K562 (cell line): ENCODE measurements at regions not wholly inside any gene's neighbourhood (a gene's known extent, or its start where the extent isn't known, plus 50 kb on each side); places are given as distances from the start of the nearest gene placed in this dataset.

Experiments
- ATAC-seq: fragments of 200-7000 bp; cut with Tn5 transposase; 3 replicates; pipeline ENCODE4 v1.9.1; 2020; ENCODE audit warnings: moderate library complexity
- BruUV-seq: library from RNA; stranded (reverse); fragments of 400-500 nt; replicated peaks from 2 replicates; lab custom pipeline; 2021; lab: Mats Ljungman, UMichigan
- CTCF ChIA-PET: fragments of 300-600 bp; formaldehyde crosslinking; extraction: SDS; loops from one replicate; lab custom pipeline; 2021; ENCODE audit warnings: low intra/inter-chr PET ratio; lab: Yijun Ruan, JAX
- POLR2A ChIA-PET: fragments of 300-600, 350-650 bp; sonication (Branson Sonifier 250); formaldehyde crosslinking; extraction: SDS; loops from one replicate; lab custom pipeline; 2021; ENCODE audit warnings: antibody characterized with exemption, inconsistent platforms; lab: Yijun Ruan, JAX
- DNase-seq, 4 experiments: peaks; one replicate each; pipeline versions ENCODE4 v3.0.0 to v3.0.0-alpha.2; 2011 to 2018; ENCODE audit warnings: low spot score in 3 of 4, mixed read lengths in 3 of 4; ENCODE audit errors: extremely low read depth in 1 of 4
- FAIRE-seq: peaks from 2 replicates; lab custom pipeline; 2011; peaks lifted over from hg19 to GRCh38; lab: Jason Lieb, UNC
- H2AFZ ChIP-seq: 2 replicates; pipeline ENCODE4 v1.6.0; 2011; ENCODE audit warnings: low read depth, low read length, control low read depth, inconsistent platforms
- H3K27ac ChIP-seq: fragments of 200-600 bp; 3 replicates; pipeline ENCODE4 v1.8.0; 2011; ENCODE audit warnings: low read depth, mild to moderate bottlenecking, control low read depth, inconsistent platforms, low read length, moderate library complexity, mixed read lengths; ENCODE audit errors: extremely low read depth
- H3K27me3 ChIP-seq, 2 experiments: fragments of 300-600 bp in 1 of 2; 2 replicates in 1 of 2; 3 replicates in 1 of 2; pipeline versions ENCODE4 v1.6.0 to v1.8.0; 2011; ENCODE audit warnings: inconsistent platforms in 2 of 2, low read length in 2 of 2, mild to moderate bottlenecking in 1 of 2, mixed read lengths in 1 of 2, moderate library complexity in 1 of 2; ENCODE audit not compliant: control insufficient read depth in 2 of 2, insufficient read depth in 2 of 2
- H3K36me3 ChIP-seq: fragments of 300-600 bp; 3 replicates; pipeline ENCODE4 v1.8.0; 2011; ENCODE audit warnings: mild to moderate bottlenecking, low read length, inconsistent platforms; ENCODE audit not compliant: control insufficient read depth, insufficient read depth
- H3K4me1 ChIP-seq, 2 experiments: fragments of 200-600 bp in 1 of 2; replicated peaks in 1 of 2; 2 replicates in 1 of 2; 3 replicates in 1 of 2; pipeline versions ENCODE4 v1.5.1 to v1.8.0; 2011; ENCODE audit warnings: inconsistent platforms in 2 of 2, low read length in 2 of 2, mild to moderate bottlenecking in 1 of 2, mixed read lengths in 1 of 2, moderate library complexity in 1 of 2; ENCODE audit not compliant: control insufficient read depth in 2 of 2, insufficient read depth in 2 of 2
- H3K4me2 ChIP-seq: 2 replicates; pipeline ENCODE4 v1.6.1; 2011; ENCODE audit warnings: low read length, control low read depth, inconsistent platforms, mixed read lengths; ENCODE audit not compliant: insufficient read depth
- H3K4me3 ChIP-seq: fragments of 200-600 bp; sonication (generic), shearing (Covaris generic); 2 replicates; pipeline ENCODE4 v1.5.1; 2016; ENCODE audit warnings: control low read depth, inconsistent platforms
- H3K79me2 ChIP-seq: fragments of 200-600 bp; 3 replicates; pipeline ENCODE4 v1.8.0; 2011; ENCODE audit warnings: low read length, inconsistent platforms; ENCODE audit not compliant: control insufficient read depth, insufficient read depth
- H3K9ac ChIP-seq, 2 experiments: 2 replicates each; pipeline versions ENCODE4 v1.6.0 to v1.6.1; 2011; ENCODE audit warnings: low read depth in 2 of 2, low read length in 2 of 2, control low read depth in 1 of 2, inconsistent platforms in 1 of 2, mild to moderate bottlenecking in 1 of 2, mixed read lengths in 1 of 2; ENCODE audit not compliant: insufficient read depth in 1 of 2
- H3K9me1 ChIP-seq: one replicate; pipeline ENCODE4 v1.6.0; 2011; ENCODE audit warnings: inconsistent platforms, mild to moderate bottlenecking, low read length, moderate library complexity; ENCODE audit not compliant: control insufficient read depth, insufficient read depth
- H3K9me3 ChIP-seq: replicated peaks from 2 replicates; pipeline ENCODE4 v1.5.1; 2011; ENCODE audit warnings: low read depth, low read length, inconsistent platforms; ENCODE audit not compliant: control insufficient read depth, insufficient read depth
- H4K20me1 ChIP-seq: replicated peaks from 2 replicates; pipeline ENCODE4 v1.6.1; 2011; ENCODE audit warnings: low read length, inconsistent platforms, mixed read lengths; ENCODE audit not compliant: control insufficient read depth, insufficient read depth
- CHD2 ChIP-seq: IDR thresholded peaks from 2 replicates; pipeline ENCODE4 v1.6.1; 2011; ENCODE audit warnings: low read depth, low read length
- CREBBP ChIP-seq: IDR thresholded peaks from one replicate; pipeline ENCODE4 v1.6.1; 2012; ENCODE audit warnings: low read depth, mild to moderate bottlenecking, control low read depth, inconsistent platforms, low read length
- EWSR1 ChIP-seq: fragments of 450-650 bp; IDR thresholded peaks from 2 replicates; pipeline ENCODE4 v1.6.1; 2018; ENCODE audit warnings: borderline replicate concordance, mild to moderate bottlenecking, low read depth, moderate library complexity; ENCODE audit not compliant: partially characterized antibody
- MLLT1 ChIP-seq, 2 experiments: fragments of 450-650 bp; IDR thresholded peaks; 2 replicates each; pipeline ENCODE4 v1.6.1; 2016
- NCOA4 ChIP-seq: fragments of 450-650 bp; IDR thresholded peaks from 2 replicates; pipeline ENCODE4 v1.6.1; 2018; ENCODE audit warnings: mild to moderate bottlenecking; ENCODE audit not compliant: partially characterized antibody
- RUNX1 ChIP-seq: sonication (generic); IDR thresholded peaks from 2 replicates; pipeline ENCODE4 v1.6.1; 2016; ENCODE audit warnings: antibody characterized with exemption, low read depth
- SMAD4 ChIP-seq: fragments of 250-450 bp; sonication (Bioruptor Pico); conservative IDR thresholded peaks from 2 replicates; pipeline ENCODE4 v1.8.0; 2021; ENCODE audit warnings: inconsistent platforms, mild to moderate bottlenecking, moderate library complexity
- ZNF239 ChIP-seq: fragments of 250-450 bp; sonication (Bioruptor Pico); IDR thresholded peaks from 2 replicates; pipeline ENCODE4 v1.4.0; 2020; ENCODE audit warnings: mild to moderate bottlenecking
- WGBS: fragments of 100-300 bp; shearing (Covaris generic); methylation state at CpG from one replicate; pipeline ENCODE4 v1.1.6; 2016; ENCODE audit warnings: low coverage, mixed read lengths; ENCODE audit not compliant: insufficient coverage; ENCODE audit errors: missing lambda C conversion rate; 5-methylcytosine and 5-hydroxymethylcytosine counted together
- in situ Hi-C: fragments of 300-500 bp; cut with MboI; formaldehyde crosslinking; loops from 4 replicates; pipeline ENCODE4 v1.15.0; 2018; ENCODE audit warnings: inconsistent platforms, mixed read lengths
- intact Hi-C: fragments of 100-400 bp; cut with micrococcal nuclease; formaldehyde crosslinking; loops from 2 replicates; pipeline ENCODE4 v1.14.2; 2022

DNA sequence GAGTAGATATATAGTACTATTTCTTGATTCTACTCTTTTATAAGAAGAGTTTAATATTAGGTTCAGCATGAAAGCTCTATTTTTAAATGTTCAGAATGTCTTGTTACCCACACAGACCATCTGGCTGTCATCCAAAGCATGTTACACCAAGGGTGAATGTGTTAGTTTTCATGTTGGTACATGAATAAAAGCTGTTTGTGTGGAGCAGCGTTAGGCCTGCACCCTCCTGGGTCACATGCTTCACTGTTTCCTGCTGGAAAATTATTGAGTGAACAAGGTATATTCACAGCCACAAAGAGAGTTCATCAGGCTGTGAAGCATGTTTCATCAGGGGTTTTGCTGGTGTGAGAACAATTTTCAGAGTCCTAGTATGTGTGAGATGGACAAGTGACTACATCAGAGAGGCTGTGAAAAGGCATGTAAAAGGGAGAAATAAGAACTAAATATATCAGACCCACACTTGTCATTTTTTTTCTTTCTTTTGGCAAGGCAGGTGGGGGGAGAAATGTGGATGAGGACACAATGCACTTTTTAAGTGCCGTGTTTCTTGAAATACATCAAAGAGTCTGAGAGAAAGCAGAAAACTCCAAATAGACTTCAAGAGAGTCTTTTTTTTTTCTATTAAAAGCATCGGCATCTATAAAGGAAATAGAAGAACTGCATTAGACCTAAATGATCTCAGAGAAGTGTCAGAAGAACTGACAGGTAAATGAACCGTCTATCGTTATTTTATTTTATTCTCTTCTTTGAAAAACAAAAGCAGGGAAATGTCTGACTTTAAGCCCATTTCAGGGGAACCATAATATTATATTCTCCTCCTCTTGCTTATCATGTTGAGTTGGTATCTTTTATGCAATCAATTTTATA lies 2429.7 kb downstream of the PCDH7 start (continued):
- TF ChIP-seq CREBBP (no peak), CHD2 (no peak), NCOA4 (no peak)
- TF ChIP-seq, all 486 proteins: peak for 0

GRCh38 chr4:33150525-33150910 lies 2430.3 kb downstream of the PCDH7 start:
- Histone ChIP-seq H3K9me3 (no peaks in the 10 kb centered on the region), H3K79me2 (no peaks in the 10 kb centered on the region), H3K9ac (no peak overlapping the region), H3K27me3 (no peaks in the 10 kb centered on the region), H2AFZ (no peak overlapping the region), H3K27ac (no peak overlapping the region), H3K36me3 (no peaks in the 10 kb centered on the region), H3K4me1 (no peaks in the 10 kb centered on the region), H3K4me2 (no peak overlapping the region), H4K20me1 (no peaks in the 10 kb centered on the region), H3K4me3 (no peak overlapping the region), H3K9me1 (no peaks in the 10 kb centered on the region)
- 0% methylated on average over 3 of the region's 3 CpGs for WGBS
- TF ChIP-seq RUNX1 (no peak), SMAD4 (CRISPR knock-in tag) (no peak), MLLT1 (IDR thresholded peaks at IDR 0.05) (no peak), ZNF239 (no peak), EWSR1 (no peak)
- CTCF ChIA-PET = no interaction called here
- DNase-seq (no peak), FAIRE-seq (no peak), ATAC-seq (no peak)
- in situ Hi-C loops = no loop called here
- no TSS peak for BruUV-seq
- intact Hi-C loops = no loop called here
- POLR2A ChIA-PET = no interaction called here
